ENCODE measurements at regions not wholly inside any gene's neighbourhood (a gene's known extent, or its start where the extent isn't known, plus 50 kb on each side); places are given as distances from the start of the nearest gene placed in this dataset.

- Histone ChIP-seq H3K4me3 (replicated peaks in 1 of 3; ENCODE audit: insufficient read depth in 1 of 3, low read depth in 1 of 3, low read length in 3 of 3) (no peak overlapping the region), H3K27ac (ENCODE audit: insufficient read depth, low read depth, low read length) (no peak overlapping the region), H4K20me1 (replicated peaks; ENCODE audit: control insufficient read depth, extremely low read depth, insufficient read depth, low read length) (no peaks in the 10 kb centered on the region), H3K9ac (replicated peaks; ENCODE audit: extremely low read depth, insufficient read depth, low read length) (no peak overlapping the region), H3K4me1 (ENCODE audit: control insufficient read depth, extremely low read depth, insufficient read depth, low read length) (no peaks in the 10 kb centered on the region), H3K9me1 (replicated peaks; ENCODE audit: control insufficient read depth, extremely low read depth, insufficient read depth, low read length) (no peaks in the 10 kb centered on the region), H3K9me3 (replicated peaks; ENCODE audit: control insufficient read depth, insufficient read depth, low read length) (no peaks in the 10 kb centered on the region), H3K27me3 (ENCODE audit: control insufficient read depth in 2 of 2, insufficient read depth in 2 of 2, low read length in 2 of 2) (no peaks in the 10 kb centered on the region), H2AFZ (ENCODE audit: low read depth, low read length) (no peak overlapping the region), H3K4me2 (ENCODE audit: insufficient read depth, low read length) (no peak overlapping the region), H3K79me2 (ENCODE audit: control insufficient read depth, insufficient read depth, low read length) (no peaks in the 10 kb centered on the region), H3K36me3 (ENCODE audit: control insufficient read depth in 2 of 2, extremely low read depth in 1 of 2, insufficient read depth in 2 of 2, low read length in 2 of 2) (no peaks in the 10 kb centered on the region)
- intact Hi-C loops (cut with micrococcal nuclease), result no loop called here
- dilution Hi-C loops (cut with MboI; ENCODE audit: extremely low pct_ligation_motif_present, low sequenced_read_pairs), result no loop called here
- POLR2A ChIA-PET, result no interaction called here
- FAIRE-seq (no peak), DNase-seq (ENCODE audit: low read depth, low spot score) (no peak)
- TF ChIP-seq FOS (IDR thresholded peaks at IDR 0.05; ENCODE audit: borderline replicate concordance, insufficient read depth, low read length) (no peak), MYC (IDR thresholded peaks at IDR 0.05; ENCODE audit: low read depth, low read length) (no peak), MAX (IDR thresholded peaks at IDR 0.05; ENCODE audit: insufficient read depth, insufficient read length) (no peak), POLR2AphosphoS5 (IDR thresholded peaks at IDR 0.05; ENCODE audit: insufficient read depth, low read depth, low read length) (no peak), GATA2 (IDR thresholded peaks at IDR 0.05; ENCODE audit: insufficient read depth, insufficient read length, low read depth, low read length) (no peak), EZH2 (IDR thresholded peaks at IDR 0.05; ENCODE audit: borderline replicate concordance, low read depth, low read length, severe bottlenecking) (no peak), JUN (IDR thresholded peaks at IDR 0.05; ENCODE audit: borderline replicate concordance, insufficient read depth, insufficient read length, low read depth) (no peak), POLR2A (IDR thresholded peaks at IDR 0.05; ENCODE audit: low read depth, low read length) (no peak)
- TF ChIP-seq, protein P1, sequence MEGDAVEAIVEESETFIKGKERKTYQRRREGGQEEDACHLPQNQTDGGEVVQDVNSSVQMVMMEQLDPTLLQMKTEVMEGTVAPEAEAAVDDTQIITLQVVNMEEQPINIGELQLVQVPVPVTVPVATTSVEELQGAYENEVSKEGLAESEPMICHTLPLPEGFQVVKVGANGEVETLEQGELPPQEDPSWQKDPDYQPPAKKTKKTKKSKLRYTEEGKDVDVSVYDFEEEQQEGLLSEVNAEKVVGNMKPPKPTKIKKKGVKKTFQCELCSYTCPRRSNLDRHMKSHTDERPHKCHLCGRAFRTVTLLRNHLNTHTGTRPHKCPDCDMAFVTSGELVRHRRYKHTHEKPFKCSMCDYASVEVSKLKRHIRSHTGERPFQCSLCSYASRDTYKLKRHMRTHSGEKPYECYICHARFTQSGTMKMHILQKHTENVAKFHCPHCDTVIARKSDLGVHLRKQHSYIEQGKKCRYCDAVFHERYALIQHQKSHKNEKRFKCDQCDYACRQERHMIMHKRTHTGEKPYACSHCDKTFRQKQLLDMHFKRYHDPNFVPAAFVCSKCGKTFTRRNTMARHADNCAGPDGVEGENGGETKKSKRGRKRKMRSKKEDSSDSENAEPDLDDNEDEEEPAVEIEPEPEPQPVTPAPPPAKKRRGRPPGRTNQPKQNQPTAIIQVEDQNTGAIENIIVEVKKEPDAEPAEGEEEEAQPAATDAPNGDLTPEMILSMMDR (IDR thresholded peaks at IDR 0.05; ENCODE audit: extremely low read depth in 1 of 2, insufficient read depth in 1 of 2, low read depth in 1 of 2, low read length in 2 of 2), result no peak
- no TSS peak for BruUV-seq (replicated peaks)
- CTCF ChIA-PET, result interaction anchor here (1.5 kb wide), 1 partner anchor 10 kb away, joined by 5 read pairs; no protein-coding TSS in a partner anchor
These were observed 77.4 kb upstream of the THBS1 start for GRCh38 chr15:39503526-39503925.

Data from endothelial cell of umbilical vein (primary cell).